ENCODE measurements at regions not wholly inside any gene's neighbourhood (a gene's known extent, or its start where the extent isn't known, plus 50 kb on each side); places are given as distances from the start of the nearest gene placed in this dataset.

DNA sequence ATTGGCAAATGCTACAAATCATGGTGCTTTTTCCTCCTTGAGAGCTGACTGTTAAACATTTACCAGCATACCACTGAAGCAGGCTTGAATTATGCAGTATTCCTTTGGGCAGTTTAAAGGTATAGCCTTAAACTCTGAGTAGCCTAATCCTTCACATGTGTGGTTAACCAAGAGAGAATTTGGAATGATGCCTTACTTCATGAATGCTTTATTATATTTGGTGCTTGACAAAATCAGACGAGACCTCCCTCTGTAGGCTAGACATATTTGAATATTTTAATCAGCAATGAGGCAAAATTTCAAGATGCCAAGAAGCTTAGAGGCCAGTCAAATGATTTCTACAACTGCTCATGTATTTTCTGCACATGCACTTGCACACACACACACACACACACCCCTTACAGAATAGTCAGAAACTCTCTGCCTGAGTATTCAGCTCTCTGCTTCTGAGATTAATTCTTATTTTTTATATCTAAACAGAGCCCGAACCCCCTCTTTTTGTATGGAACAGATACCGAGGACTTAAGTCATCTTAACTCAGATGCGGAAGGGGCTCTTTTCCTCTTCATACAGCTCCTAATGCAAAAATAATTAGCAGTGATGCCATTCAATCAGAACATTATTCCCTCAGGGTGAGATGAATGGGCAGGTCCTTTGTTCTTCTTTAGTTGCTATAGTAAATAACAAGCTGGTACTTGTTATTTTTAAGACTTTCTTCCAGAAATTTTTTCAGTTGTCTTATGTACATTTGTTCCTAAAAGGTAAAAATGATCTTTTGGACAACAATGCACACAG lies 195.5 kb upstream of the TMC3 start:
- DNase-seq = peak in 2 of 3 experiments; percentile 21 to 74

DNA sequence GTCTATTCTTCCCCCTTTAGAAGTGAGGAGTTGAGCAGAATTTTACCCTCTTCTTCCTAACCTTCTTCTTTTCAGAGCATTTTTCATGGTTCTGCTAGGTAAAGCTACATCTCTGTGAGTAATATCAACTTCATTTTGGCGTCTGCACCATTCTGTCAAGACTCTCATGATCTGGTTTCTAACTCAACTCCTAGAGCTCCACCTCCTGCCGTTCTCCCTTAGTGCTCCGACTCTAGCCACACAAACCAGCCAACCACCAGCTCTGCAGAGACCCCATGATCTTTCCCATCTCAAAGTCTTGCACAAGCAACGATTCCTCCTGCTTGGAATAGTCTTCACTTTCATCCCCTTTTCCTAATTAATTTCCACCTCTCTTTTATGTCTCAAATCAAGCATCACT lies 193.9 kb upstream of the TMC3 start:
- no peak for DNase-seq

DNA sequence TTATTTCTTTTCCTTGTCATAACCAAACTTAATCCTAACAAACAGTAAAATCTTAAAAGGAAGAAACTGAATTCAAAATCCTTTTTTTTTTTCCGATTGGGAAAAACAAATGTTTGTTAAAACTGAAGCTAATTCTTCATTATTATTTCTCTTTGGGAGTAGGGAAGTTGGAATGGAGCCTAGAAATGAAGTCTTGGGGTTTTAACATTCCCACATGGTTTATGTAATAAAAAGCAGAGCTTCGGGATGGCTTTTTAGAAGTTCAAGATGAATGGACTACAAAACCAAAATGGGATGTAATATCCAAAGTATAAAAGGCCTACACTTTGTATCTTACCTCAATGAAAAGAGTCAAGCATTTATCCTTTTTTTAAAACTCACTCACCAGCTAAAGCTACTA lies 189.0 kb upstream of the TMC3 start:
- DNase-seq = no peak

DNA sequence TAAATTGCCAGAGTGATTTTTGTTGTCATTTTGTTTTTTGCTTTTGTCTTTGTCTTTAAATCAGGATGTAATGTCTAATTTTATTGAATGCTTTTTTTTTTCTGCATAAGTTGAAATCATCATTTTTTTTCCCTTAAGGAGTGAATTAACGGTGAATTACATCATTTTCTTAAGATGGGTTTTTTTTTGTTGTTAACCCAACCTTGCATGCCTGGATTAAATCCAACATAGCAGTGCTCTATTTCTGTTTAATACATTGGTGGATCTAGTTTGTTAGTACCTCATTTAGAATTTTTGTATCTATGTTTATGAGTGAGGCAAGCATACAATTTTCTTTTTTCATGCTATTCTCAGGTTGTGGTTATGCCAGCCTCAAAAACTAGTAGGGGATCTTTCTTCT lies 186.4 kb upstream of the TMC3 start:
- no peak for DNase-seq

DNA sequence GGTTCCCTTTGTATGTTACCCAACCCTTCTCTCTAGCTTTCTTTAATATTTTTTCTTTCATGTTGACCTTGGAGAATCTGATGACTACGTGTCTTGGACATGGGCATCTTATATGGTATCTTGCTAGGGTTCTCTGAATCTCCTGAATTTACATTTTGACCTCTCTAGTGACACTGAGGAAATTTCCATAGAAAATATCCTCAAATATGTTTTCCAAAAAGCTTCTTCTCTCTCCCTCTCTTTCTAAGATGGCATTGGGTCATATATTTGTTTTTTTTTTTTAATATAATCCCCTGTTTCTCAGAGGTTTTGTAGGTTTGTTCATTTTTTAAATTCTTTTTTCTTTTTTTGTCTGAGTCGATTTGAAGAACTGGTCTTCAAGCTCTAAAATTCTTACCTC lies 184.0 kb upstream of the TMC3 start:
- DNase-seq = no peak

DNA sequence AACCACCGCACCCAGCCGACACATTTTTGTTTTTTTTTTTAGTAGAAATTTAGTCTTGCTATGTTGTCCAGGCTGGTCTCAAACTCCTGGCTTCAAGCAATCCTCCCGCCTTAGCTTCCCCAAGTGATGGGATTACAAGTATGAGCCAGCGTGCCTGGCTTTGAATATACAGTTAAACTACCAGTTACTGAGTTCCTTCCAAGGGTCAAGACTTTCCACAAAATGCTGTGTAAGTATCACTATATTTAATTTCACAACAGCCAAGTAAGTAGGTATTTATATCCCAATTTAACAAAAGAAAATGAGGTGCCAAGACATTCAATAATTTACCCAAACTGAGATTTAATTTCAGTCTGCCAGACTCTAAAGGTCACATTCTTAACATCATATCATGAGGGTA lies 181.3 kb upstream of the TMC3 start:
- no peak for DNase-seq

DNA sequence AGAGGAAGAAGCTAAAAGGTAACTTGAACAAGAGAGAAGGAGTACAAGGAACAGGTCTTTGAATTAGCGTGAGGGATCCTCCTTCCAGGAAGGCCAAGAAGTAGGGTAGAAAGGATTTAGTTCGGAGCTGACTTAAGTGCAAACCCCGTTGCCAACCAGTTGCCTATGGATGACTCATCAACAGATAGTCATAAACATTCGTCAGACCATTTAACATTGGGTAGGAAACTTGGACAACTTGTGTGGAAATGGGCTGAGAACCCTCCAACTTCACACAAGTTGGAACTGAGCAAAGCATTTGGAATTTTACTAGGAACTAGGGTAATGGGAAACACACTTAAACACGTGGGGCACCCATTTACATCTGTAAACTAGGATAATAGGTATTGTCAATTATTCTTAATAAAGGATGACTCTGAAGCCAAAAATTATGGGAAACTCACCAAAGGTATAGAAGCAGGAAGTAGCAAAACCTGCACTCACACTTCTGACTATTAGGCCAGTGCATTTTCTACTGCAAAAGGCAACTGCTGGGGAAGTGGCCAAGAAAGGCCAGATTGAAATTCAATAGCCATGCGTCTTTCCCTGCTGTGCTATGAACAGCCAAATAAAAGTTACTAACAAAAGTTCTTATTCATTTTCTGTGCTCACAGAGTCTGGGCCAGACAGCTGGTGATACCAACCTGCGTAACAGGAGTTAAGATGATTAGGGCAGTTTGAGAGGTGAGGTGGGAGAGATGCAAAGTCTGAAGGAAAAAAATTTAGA lies 174.5 kb upstream of the TMC3 start:
- DNase-seq = no peak

DNA sequence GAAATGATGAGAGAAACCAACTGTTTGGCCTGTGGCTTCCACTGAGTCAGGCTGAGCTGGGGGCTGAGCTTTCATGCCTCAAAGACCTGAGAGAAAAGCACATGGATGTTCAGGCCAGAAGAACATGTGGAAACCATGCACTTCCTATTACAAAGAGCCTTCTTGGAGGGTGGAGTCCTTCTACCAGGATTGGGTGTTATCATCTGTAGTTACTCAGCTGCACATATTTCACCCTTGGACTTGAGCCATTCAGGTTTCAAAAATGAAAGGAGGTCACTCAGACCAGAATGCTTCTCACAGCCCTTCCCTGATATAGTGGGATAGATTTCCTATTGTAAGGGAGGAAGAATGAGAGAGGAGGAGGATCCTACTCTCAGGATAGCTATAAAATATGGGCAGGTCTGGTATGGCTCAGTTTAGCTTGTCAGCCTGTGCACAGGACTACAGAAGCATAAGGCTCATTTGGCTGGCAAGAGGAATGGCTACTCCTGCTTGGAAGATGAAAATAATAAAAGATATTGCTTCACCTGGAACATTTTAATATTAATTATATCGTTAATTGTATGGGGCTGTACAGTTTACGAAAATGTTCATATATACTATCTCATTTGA lies 173.6 kb upstream of the TMC3 start:
- DNase-seq = no peak

DNA sequence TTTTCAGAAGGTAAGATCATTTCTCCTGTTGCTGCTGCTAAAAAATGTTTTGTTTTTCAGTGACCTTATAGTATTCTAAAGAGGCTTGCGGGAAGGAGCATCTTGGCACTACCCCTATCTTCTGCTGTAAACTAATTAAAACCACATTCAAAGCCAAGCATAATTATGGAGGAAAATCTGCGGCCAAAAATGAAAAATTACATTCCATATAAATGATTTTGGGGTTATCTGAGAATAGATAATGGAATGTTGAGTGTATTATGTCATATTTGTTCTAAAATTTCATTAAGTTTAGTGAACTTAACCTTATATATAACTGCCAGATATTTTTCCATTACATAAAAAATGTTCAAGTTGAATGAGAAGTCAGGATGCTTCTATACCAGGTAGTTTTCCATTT lies 170.4 kb upstream of the TMC3 start:
- DNase-seq = no peak

DNA sequence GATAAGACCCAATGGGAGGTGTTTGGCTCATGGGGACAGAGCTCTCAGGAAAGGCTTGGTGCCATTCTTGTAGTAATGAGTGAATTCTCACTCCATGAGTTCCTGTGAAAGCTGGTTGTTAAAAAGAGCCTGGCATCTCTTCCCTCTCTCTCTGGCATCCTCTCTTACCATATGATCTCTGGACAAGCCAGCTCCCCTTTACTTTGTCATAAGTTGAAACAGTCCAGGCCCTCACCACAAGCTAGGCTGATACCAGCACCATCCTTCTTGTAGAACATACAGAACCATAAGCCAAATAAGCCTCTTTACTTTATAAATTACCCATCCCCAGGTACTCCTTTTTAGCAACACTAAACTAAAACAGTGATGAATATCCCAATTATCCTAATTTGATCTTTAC lies 166.9 kb upstream of the TMC3 start:
- DNase-seq = no peak

DNA sequence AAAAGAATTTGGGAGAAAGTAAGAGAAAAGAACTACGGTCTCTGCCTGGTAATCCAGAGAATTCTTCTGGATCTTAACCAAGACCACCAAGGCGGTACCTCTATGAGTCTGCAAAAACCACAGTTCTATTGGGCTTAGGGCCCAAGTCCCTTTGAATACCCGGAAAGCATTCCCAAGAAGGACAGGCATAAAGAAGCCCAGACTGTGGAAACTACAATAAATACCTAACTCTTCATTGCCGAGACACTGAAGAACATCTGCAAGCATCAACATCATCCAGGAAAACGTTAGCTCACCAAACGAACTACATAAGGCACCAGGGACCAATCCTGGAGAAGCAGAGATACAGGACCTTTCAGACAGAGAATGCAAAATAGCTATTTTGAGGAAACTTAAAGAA lies 162.3 kb upstream of the TMC3 start:
- DNase-seq = no peak

DNA sequence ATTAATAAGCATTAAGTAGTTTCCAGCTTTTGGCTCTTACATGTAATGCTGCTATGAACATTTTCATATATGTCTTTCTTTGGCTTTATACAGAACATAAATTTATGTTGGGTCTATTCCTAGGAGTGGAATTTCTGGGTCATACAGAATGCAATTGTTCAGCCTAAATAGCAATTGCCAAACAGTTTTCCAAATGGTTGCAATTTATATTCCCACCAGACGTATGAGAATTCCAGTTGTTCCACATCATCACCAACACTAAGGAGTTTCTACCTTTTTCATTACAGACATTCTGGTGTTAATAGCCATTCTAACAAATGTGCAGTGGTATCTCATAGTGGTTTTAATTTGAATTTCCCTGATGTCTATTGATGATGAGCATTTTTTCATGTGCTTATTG lies 160.1 kb upstream of the TMC3 start:
- DNase-seq = no peak

DNA sequence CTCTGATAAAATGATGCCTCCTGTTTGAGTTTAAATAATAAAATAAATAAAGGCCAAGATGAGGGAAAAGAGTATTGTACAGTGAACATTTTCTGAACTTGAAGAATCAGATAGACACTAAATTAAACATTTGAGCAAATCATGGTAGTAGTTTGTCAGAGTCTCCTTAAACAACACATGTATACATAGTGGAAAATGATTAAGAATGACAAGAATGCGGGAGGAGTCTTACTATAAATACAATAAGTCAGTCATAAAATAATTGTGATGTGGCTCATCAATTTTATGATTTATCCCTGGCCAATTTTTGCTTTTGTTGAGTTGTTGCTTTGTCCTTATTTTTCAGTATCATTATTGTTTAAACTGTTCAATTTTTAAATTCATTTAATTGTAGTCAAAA lies 158.0 kb upstream of the TMC3 start:
- DNase-seq = no peak

DNA sequence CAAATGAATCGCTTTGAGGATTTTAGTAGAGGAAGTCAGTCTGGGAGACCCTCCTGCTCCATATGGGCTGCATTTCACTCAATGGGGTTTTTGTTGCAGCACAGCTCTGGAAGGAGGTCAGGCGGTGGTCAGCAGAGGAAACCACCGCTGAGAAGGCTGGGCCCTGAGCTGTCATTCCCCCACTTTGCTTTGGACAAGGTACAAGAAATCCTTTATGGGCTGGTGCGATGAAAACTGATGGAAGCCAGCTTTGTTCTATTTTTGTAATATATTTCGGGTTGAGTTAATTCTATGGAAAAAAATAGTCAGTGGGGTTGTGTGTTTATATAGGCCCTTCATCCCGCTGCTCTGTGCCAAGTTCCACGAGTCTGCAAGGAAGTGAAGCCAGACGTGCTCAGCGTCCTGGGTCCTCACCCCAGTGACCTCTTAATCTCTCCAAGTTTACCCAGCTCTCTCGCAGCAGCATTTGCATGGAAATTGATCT lies 157.1 kb upstream of the TMC3 start:
- DNase-seq = no peak

DNA sequence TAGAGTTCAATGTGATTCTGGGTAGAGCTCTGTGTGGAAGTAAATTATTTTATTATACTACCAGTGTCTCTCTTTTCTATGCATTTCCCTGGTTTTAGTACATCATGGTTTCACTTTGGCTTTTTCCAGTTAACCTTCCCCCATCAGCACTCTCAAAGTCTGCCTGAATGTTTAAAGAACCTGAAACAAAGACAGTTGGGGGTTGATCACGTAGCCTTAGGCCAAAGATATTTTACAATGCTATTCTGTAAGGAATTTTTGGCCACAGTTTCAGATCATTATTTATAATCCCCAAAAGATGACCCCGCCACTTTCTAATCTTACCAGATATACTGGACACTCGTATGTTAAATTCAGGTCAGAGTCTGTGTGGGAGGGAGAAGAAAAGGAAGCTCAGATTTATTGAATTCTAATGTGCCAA lies 156.3 kb upstream of the TMC3 start:
- DNase-seq = peak in 1 of 3 experiments; percentile 20

DNA sequence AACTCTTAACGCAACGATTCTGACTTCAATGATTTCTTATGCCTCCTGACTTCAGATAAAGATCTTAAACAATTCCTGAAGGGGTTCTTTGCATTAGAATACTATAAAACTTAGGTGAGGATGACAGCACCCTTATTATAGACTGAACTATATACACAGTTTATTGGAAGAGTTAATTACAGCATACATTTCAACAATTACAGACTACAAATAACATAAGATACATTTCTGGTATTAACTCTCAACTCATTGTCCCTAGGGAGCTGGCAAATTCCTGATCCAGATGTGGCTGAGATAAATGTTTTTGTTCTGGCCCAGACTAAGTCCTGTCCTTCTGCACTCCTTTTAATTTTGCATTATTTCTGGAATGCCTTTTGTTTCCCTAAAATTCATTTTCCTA lies 155.5 kb upstream of the TMC3 start:
- DNase-seq = peak in 1 of 3 experiments; percentile 25

DNA sequence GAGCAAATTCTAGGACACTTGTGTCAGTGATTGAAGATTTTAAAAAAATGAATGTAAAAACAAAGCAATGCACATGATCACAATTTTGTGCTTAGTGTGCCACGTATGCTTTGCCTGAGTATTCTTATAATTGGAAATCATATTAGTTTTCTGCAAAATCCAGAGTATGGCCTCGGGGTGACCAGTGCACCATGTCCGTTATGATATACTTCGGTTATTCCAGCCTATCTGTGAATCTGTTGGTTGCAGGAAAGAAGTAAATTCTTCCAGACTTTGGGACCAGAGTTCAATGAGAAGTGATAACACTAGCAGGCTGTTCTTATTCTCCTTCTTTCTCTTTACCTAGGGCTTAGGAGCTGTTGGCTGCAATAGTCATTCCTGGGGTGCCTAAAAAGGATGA lies 152.0 kb upstream of the TMC3 start:
- no peak for DNase-seq

DNA sequence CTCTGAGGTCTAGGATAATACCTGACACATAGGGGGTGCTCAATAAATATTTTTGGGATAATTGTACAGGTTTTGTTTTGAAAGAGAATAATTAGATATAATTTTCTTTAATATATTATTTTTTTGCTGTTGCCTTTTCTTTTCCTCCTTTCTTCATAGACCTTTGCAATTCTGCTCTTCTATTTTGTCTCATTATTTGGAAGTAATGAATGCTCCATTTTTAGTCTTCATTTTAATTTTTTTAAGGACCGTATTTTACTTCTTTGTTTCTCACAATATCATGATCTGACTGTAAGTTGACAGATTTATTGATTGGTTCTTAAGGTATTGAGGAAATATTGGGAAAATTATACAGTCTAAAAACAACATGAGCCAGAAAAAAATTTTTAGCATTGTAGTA lies 150.5 kb upstream of the TMC3 start:
- no peak for DNase-seq

DNA sequence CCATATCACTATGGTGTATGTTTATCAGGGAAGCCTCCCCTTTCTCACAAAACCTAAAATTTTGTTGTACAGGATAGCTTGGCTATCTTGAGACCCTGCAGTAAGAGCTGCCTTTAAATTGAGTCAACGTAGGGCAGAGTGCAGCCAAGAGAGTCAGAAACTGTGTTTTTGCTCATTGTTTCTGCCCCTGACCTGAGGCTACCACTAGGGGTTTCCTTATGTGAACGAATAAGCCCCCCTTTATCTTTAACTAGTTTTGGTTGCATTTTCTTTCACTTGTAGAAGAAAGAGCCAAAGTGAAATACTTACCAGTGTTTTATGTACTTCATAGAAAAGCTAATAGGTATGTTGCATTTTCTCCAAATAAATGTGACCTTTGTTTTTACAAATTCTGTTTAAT lies 149.9 kb upstream of the TMC3 start:
- DNase-seq = no peak

DNA sequence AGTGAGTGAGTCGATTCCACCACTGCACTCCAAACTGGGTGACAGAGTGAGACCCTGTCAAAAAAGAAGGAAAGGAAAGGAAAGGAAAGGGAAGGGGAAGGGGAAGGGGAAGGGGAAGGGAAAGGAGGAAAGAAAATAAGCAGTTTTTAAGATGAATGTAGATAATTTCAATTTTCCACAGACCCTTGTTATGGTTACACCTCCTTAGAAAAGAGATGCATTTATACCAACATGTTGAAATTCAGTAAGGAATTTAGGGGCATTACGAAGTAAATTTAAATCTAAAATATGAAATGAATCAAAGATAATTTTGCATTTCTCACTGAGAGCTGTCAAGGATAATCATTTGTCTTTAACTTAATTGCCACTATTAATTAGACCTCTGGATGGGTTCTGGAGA lies 146.5 kb upstream of the TMC3 start:
- DNase-seq = no peak

DNA sequence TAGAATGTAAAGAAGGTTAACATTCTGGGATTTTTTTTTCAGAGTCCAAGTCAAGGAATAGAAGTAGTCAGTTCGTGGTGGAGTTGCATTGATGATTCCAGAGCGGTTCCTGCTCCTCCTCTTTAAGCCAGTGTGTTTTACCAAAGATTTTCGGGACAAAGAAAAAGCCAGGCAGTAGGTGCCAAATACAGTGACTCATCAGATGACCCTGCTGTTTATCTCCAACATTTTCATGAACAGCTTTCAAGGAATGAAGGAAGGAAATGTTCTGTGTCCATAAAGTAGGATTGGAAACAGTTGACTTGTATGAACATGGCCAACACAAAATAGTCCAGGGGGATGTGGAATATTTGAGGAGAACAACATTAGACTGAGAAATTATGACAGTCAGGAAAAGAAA lies 142.4 kb upstream of the TMC3 start:
- DNase-seq = no peak

DNA sequence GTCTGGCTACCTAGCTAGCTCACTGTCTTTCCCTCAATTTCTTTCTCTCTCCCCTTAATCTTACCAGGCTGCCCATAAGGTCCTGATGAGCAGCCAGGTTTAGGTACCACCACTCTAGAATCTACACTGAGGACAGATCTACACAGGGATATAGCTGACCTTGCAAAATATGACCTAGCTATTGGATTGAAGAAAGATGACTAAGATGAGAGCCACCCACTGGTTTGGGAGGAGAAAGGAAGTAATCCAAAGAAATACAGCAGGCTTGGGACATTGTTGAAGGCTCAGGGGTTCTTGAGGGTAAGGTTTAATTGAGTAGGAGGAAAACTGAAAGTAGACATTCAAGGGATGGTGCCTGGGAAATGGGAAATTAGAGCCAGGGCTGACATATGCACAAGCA lies 142.0 kb upstream of the TMC3 start:
- no peak for DNase-seq

DNA sequence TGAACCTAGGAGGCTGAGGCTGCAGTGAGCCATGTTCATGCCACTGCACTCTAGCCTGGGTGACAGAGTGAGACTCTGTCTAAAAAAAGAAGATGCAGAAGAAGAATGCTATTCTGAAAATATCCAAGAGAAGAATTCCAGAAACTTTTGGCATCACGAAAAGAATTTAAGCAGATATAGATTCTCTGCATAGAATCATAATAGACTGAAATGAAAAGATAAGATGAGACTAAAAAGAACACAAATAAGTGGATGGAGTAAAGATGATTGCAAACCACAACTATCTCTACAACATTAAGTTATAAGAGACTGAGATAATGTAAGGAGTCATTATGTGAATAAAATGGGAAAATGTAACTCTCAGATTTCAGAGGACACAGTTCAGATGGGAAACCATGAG lies 140.7 kb upstream of the TMC3 start:
- DNase-seq = no peak

DNA sequence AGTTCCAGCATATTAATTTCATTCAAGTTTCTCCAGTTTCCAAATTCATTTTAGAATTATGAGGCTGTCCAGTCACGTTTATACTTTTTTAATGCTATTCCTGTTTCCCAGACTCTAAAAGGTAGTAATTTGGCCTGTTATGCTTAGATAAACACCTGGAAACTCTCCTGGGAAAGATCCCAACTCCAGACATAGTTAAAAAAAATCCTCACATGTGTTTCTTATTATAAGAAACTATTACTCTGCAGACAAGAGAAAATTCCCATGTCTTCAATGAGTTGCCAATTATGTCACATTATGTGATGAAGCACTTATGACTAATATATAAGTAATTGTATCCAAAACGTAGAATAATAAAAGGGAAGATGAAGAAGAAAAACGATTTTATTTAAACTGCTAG lies 137.1 kb upstream of the TMC3 start:
- no peak for DNase-seq
